ENCODE measurements at regions not wholly inside any gene's neighbourhood (a gene's known extent, or its start where the extent isn't known, plus 50 kb on each side); places are given as distances from the start of the nearest gene placed in this dataset.
"Not testable (repeated sequence)": the region's sequence is repeated elsewhere in the genome, so short reads cannot be mapped to it uniquely, and the experiment has no call there.

GRCh38 chr2:23055251-23055650, 329.7 kb upstream of the KLHL29 start:
- TF ChIP-seq, protein P1, sequence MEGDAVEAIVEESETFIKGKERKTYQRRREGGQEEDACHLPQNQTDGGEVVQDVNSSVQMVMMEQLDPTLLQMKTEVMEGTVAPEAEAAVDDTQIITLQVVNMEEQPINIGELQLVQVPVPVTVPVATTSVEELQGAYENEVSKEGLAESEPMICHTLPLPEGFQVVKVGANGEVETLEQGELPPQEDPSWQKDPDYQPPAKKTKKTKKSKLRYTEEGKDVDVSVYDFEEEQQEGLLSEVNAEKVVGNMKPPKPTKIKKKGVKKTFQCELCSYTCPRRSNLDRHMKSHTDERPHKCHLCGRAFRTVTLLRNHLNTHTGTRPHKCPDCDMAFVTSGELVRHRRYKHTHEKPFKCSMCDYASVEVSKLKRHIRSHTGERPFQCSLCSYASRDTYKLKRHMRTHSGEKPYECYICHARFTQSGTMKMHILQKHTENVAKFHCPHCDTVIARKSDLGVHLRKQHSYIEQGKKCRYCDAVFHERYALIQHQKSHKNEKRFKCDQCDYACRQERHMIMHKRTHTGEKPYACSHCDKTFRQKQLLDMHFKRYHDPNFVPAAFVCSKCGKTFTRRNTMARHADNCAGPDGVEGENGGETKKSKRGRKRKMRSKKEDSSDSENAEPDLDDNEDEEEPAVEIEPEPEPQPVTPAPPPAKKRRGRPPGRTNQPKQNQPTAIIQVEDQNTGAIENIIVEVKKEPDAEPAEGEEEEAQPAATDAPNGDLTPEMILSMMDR (IDR thresholded peaks at IDR 0.05; ENCODE audit: low read depth, low read length): no peak
- DNase-seq (ENCODE audit: extremely low read depth, low read depth): no peak

DNA sequence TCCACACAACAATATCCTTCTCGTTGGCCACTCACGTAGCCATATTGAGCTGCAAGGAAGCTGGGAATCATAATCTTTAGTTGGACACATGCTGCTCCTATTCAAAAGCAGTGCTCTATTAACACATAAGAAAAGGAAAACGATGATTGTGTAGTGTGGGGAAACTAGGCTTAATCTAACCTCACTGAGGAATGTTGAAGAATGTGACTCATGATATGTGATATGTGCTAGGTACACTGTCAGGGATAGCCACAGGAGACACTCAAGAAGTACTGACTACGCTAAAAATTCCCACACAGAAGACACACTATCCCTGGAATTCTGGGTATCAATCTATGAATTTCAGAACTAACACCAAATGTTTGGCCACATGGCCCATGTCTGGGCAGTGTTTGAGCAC, 328.1 kb upstream of the KLHL29 start:
- not testable (repeated sequence) for DNase-seq (ENCODE audit: extremely low read depth, low read depth)

DNA sequence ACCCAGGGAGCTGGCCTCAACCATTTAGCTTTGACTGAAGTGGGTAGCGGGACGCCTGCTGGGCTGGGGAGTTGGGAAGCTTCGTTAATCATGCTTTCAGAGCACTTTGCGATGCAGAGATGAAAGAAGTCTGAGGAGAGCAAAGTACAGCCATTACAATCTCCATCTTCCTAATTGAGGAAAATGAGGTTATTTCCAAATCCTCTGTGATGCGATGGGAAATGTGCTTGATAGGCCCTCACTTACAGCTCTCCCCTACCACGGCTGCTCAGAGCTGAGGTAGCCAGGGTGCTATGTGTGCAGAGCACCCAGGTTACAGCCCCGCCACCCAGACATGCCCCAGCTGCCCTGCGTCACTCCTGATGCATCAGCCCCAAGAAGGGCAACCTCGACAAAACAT, 326.5 kb upstream of the KLHL29 start:
- TF ChIP-seq, protein P1 (IDR thresholded peaks at IDR 0.05; ENCODE audit: low read depth, low read length): no peak
- no peak for DNase-seq (ENCODE audit: extremely low read depth, low read depth)

GRCh38 chr2:23065210-23065609, 319.8 kb upstream of the KLHL29 start:
- TF ChIP-seq, protein P1 (IDR thresholded peaks at IDR 0.05; ENCODE audit: low read depth, low read length): no peak

GRCh38 chr2:23065936-23066335, 319.0 kb upstream of the KLHL29 start:
- no peak for DNase-seq (ENCODE audit: extremely low read depth, low read depth)
- TF ChIP-seq, protein P1 (IDR thresholded peaks at IDR 0.05; ENCODE audit: low read depth, low read length): no peak

More at GRCh38 chr2:23065210-23065609, 319.8 kb upstream of the KLHL29 start:
- DNase-seq (ENCODE audit: extremely low read depth, low read depth): no peak

GRCh38 chr2:23066686-23067085, 318.3 kb upstream of the KLHL29 start:
- TF ChIP-seq, protein P1 (IDR thresholded peaks at IDR 0.05; ENCODE audit: low read depth, low read length): no peak
- no peak for DNase-seq (ENCODE audit: extremely low read depth, low read depth)

GRCh38 chr2:23069156-23069555, 315.8 kb upstream of the KLHL29 start:
- no peak for DNase-seq (ENCODE audit: extremely low read depth, low read depth)
- TF ChIP-seq, protein P1 (IDR thresholded peaks at IDR 0.05; ENCODE audit: low read depth, low read length): no peak

DNA sequence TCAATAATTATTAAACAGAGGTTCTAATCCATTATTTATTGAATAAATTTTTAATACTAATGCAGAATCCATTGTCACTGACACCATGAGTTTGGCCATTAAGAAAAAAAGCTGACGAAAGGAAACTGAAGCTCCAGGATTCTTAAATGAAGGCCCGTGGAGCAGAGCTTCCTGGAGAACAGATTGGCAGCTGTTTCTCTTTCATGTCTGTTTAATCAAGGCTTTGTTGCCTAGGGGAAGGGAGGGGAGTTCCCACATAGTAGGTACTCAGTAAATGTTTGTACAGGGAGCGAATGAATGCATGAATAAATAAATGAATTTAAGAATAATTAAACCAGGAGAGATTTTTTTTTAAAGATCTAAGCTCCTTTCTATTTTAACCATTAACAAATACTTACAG, 315.1 kb upstream of the KLHL29 start:
- no peak for DNase-seq (ENCODE audit: extremely low read depth, low read depth)
- TF ChIP-seq, protein P1 (IDR thresholded peaks at IDR 0.05; ENCODE audit: low read depth, low read length): no peak
